ENCODE measurements at regions not wholly inside any gene's neighbourhood (a gene's known extent, or its start where the extent isn't known, plus 50 kb on each side); places are given as distances from the start of the nearest gene placed in this dataset.

DNA sequence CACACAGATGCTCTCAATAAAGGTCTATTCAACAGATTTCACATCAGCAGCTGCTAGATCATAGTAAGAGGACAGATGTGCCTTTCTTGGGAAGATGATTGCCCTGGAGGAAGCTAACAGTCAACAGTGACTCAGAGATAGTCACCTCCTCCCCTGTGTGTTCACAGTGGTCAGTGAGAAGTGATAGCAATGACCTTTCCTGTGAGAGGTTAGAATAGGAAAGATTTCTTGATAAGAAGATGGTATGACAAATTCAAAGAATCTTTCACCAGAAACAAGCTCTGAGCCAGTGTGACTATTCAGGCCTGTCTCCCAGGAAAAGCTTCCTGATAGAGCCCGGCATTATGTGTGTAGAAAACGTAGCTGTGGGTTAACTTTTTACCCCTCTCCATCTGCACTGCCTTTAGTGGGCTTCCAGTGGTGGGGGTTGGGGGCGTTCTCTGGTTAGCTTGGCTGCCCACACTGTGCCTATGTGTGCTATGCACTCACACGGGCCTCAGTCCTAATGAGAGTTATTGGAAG is 66.4 kb upstream of the ARHGAP5 start:
- Histone ChIP-seq H4K91ac (replicated peaks; ENCODE audit: insufficient read length, low read length) (no peak overlapping the region), H3K27me3 (replicated peaks in 1 of 4; ENCODE audit: control insufficient read depth in 3 of 4, extremely low read depth in 1 of 4, insufficient read depth in 3 of 4, low read length in 3 of 4) (no peaks in the 10 kb centered on the region; a peak in 1 of 7 replicates), H3K56ac (replicated peaks; ENCODE audit: insufficient read length, low read depth, low read length) (no peak overlapping the region), H3K79me1 (ENCODE audit: low read depth, low read length) (no peaks in the 10 kb centered on the region), H3K23me2 (ENCODE audit: low read depth, low read length) (no peaks in the 10 kb centered on the region; the same call in 1 of the 2 replicates), H3K23ac (ENCODE audit: insufficient read length) (no peak overlapping the region), H4K8ac (ENCODE audit: extremely low read depth, insufficient read depth, low read length) (no peak overlapping the region), H2BK20ac (ENCODE audit: low read length) (no peak overlapping the region), H3K4me3 (ENCODE audit: extremely low read depth in 1 of 4, insufficient read depth in 2 of 4, low read depth in 3 of 4, low read length in 4 of 4) (no peak overlapping the region), H2AK5ac (ENCODE audit: low read depth, low read length) (no peak overlapping the region), H3K18ac (ENCODE audit: extremely low read depth, low read length) (no peak overlapping the region), H3K4me1 (replicated peaks in 1 of 4; ENCODE audit: control insufficient read depth in 3 of 4, insufficient read depth in 4 of 4, low read length in 3 of 4) (peaks cover 0 to 8% (median 0%) of the 10 kb centered on the region in 4 experiments; a peak in 1 of 7 replicates), H3K79me2 (ENCODE audit: control insufficient read depth in 1 of 2, insufficient read depth in 2 of 2, low read length in 2 of 2) (no peaks in the 10 kb centered on the region), H3K4me2 (ENCODE audit: insufficient read depth in 1 of 2, low read depth in 2 of 2, low read length in 2 of 2) (no peak overlapping the region), H3K14ac (ENCODE audit: insufficient read length) (no peak overlapping the region), H2AFZ (ENCODE audit: low read length) (peak overlapping the region; percentile 40; the same call in 1 of the 2 replicates), H2BK12ac (ENCODE audit: low read depth, low read length) (no peak overlapping the region), H3K9me3 (ENCODE audit: insufficient read depth in 2 of 2, low read depth in 1 of 2, low read length in 1 of 2) (no peaks in the 10 kb centered on the region), H2BK15ac (ENCODE audit: low read length) (no peak overlapping the region), H4K20me1 (replicated peaks in 1 of 2; ENCODE audit: control insufficient read depth in 1 of 2, insufficient read depth in 2 of 2, low read length in 2 of 2) (no peaks in the 10 kb centered on the region), H3K9ac (replicated peaks in 1 of 4; ENCODE audit: extremely low read depth in 1 of 4, low read depth in 3 of 4, low read length in 3 of 4) (no peak overlapping the region), H4K5ac (ENCODE audit: insufficient read length, low read depth, low read length) (no peak overlapping the region), H3K36me3 (ENCODE audit: control insufficient read depth in 2 of 4, insufficient read depth in 4 of 4, low read length in 3 of 4) (no peaks in the 10 kb centered on the region), H2BK5ac (ENCODE audit: low read depth, low read length) (no peak overlapping the region), H2BK120ac (replicated peaks; ENCODE audit: low read depth, low read length) (no peak overlapping the region), H3K4ac (replicated peaks; ENCODE audit: insufficient read length, low read depth, low read length) (no peak overlapping the region), H3K27ac (ENCODE audit: low read depth, low read length) (no peak overlapping the region)
- ChIA-PET POLR2A (ENCODE audit: partially characterized antibody) (no interaction called here), CTCF (ENCODE audit: partially characterized antibody) (interaction anchor here (0.6 to 1.8 kb wide), 3 partner anchors 12 to 76 kb away, joined by 3 to 7 read pairs (median 4); no protein-coding TSS in a partner anchor)
- DNase-seq (ENCODE audit: low read depth in 1 of 2, low spot score in 2 of 2) (no peak), FAIRE-seq (no peak)
- 92% methylated on average over 4 of the region's 4 CpGs; no CpG with 5 or more reads in 1 of the 2 experiments for WGBS, 2 experiments (ENCODE audit: extremely low coverage in 1 of 2, insufficient coverage in 1 of 2, insufficient read length in 1 of 2, insufficient replicate concordance in 2 of 2, low coverage in 1 of 2, low lambda C conversion rate in 2 of 2, missing lambda C conversion rate in 1 of 2)
- TF ChIP-seq SIRT6 (IDR thresholded peaks at IDR 0.05; ENCODE audit: low read length): no peak
- TF ChIP-seq CBX5 (IDR thresholded peaks at IDR 0.05; ENCODE audit: low read depth, low read length): no peak
- TF ChIP-seq KDM5A (IDR thresholded peaks at IDR 0.05; ENCODE audit: low read length): no peak
- TF ChIP-seq YY1 (IDR thresholded peaks at IDR 0.05; ENCODE audit: low read depth, low read length): no peak
- TF ChIP-seq TBP (IDR thresholded peaks at IDR 0.05; ENCODE audit: low read depth, low read length): no peak

All from H1 (cell line).